ENCODE measurements at regions not wholly inside any gene's neighbourhood (a gene's known extent, or its start where the extent isn't known, plus 50 kb on each side); places are given as distances from the start of the nearest gene placed in this dataset.

DNA sequence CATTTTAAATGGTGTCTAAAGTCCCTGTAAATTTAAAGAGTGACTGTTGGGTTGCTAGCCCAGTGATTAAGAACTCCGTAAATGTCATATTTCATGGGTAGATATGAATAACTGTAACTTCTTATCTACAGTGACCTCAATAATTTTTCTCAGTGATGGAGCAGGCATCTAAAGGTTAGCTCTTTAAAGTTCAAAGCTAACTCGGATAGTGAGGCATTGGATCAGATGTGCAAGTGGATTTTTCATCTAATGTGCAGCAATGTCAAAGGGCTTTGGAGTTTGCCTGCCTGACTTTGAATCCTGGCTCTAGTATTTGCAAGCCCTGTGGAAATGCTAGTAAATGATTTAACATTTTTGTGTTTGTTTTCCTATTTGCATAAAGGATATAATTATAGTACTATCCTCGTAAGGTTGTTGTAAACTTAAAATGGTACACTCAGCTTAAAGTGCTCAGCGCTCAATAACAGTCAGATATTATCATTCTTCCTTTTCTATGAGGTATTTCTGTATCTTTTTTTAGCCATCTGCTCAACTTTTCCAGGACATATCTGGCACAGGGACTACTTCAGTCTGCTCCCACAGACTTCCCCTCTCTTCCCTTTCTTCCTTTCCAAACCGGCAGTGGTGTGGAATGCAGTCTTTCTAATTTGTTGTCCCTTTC, 163.7 kb upstream of the ELL2 start:
- TF ChIP-seq TBP (IDR thresholded peaks at IDR 0.05; ENCODE audit: low read depth, low read length) (no peak), POLR2AphosphoS5 (IDR thresholded peaks at IDR 0.05; ENCODE audit: low read depth, low read length) (no peak), TAF1 (IDR thresholded peaks at IDR 0.05; ENCODE audit: low read depth, low read length) (no peak), POLR2A (IDR thresholded peaks at IDR 0.05; ENCODE audit: control extremely low read depth in 1 of 2, low read depth in 2 of 2, low read length in 2 of 2) (no peak), EZH2 (IDR thresholded peaks at IDR 0.05; ENCODE audit: low read depth, low read length, severe bottlenecking) (no peak)
- TF ChIP-seq, protein P1, sequence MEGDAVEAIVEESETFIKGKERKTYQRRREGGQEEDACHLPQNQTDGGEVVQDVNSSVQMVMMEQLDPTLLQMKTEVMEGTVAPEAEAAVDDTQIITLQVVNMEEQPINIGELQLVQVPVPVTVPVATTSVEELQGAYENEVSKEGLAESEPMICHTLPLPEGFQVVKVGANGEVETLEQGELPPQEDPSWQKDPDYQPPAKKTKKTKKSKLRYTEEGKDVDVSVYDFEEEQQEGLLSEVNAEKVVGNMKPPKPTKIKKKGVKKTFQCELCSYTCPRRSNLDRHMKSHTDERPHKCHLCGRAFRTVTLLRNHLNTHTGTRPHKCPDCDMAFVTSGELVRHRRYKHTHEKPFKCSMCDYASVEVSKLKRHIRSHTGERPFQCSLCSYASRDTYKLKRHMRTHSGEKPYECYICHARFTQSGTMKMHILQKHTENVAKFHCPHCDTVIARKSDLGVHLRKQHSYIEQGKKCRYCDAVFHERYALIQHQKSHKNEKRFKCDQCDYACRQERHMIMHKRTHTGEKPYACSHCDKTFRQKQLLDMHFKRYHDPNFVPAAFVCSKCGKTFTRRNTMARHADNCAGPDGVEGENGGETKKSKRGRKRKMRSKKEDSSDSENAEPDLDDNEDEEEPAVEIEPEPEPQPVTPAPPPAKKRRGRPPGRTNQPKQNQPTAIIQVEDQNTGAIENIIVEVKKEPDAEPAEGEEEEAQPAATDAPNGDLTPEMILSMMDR (IDR thresholded peaks at IDR 0.05; ENCODE audit: control extremely low read depth in 1 of 3, insufficient read depth in 1 of 3, low read depth in 1 of 3, low read length in 3 of 3): no peak

Measured in H1 (cell line).